22Rv1 (cell line): ENCODE measurements at regions not wholly inside any gene's neighbourhood (a gene's known extent, or its start where the extent isn't known, plus 50 kb on each side); places are given as distances from the start of the nearest gene placed in this dataset.

Source experiments
- H3K27ac ChIP-seq: fragments of 450-650 bp; 2 replicates; pipeline ENCODE4 v1.5.1; 2017
- ZFX ChIP-seq: fragments of 450-650 bp; IDR thresholded peaks from 2 replicates; pipeline ENCODE4 v1.6.1; 2017; ENCODE audit warnings: antibody characterized with exemption, borderline replicate concordance
- TF ChIP-seq, protein P1 (sequence below): fragments of 450-650 bp; IDR thresholded peaks from 2 replicates; pipeline ENCODE4 v1.5.1; 2017; ENCODE audit warnings: mild to moderate bottlenecking

DNA sequence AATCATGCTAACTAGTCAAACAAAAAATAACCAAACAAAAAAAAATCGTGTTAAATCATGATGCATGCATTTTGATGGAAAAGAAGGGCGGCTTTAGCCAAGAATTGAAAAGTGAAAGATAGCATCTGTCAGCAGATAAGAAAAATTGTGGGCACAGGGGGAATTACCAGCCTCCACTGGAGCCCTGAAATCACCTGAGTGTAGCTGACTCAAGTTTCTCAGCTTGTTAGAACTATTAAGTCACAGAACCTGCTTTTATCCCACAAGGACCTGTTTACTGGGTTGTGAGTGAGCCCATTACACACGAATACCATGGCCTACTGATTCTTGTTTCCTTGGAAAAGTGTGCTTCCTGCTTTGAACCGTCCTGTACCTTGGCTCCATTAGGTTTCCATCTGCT is 85.2 kb downstream of the COX18 start:
- TF ChIP-seq, protein P1, sequence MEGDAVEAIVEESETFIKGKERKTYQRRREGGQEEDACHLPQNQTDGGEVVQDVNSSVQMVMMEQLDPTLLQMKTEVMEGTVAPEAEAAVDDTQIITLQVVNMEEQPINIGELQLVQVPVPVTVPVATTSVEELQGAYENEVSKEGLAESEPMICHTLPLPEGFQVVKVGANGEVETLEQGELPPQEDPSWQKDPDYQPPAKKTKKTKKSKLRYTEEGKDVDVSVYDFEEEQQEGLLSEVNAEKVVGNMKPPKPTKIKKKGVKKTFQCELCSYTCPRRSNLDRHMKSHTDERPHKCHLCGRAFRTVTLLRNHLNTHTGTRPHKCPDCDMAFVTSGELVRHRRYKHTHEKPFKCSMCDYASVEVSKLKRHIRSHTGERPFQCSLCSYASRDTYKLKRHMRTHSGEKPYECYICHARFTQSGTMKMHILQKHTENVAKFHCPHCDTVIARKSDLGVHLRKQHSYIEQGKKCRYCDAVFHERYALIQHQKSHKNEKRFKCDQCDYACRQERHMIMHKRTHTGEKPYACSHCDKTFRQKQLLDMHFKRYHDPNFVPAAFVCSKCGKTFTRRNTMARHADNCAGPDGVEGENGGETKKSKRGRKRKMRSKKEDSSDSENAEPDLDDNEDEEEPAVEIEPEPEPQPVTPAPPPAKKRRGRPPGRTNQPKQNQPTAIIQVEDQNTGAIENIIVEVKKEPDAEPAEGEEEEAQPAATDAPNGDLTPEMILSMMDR, result no peak
- TF ChIP-seq ZFX, result no peak
- no peak overlapping the region for H3K27ac ChIP-seq

DNA sequence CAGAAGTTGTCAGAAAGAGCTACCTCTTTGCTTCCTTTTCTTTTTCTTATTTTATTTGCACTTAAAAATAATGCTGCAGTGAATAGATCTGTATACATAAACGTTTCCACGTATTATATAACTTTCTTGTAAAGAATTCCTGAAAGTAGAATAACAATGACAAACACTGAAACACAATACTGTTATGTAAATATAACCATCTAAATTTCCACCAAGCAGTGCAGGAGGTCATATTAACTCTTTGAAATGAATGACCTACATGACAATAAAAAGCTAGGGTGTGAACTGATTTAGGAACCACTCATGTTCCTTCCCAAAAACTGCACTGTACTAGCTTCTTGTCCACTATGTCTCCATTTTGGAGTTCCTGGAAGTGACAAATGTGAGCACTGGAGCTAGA is 85.8 kb downstream of the COX18 start:
- no peak overlapping the region for H3K27ac ChIP-seq
- TF ChIP-seq ZFX, result no peak
- TF ChIP-seq, protein P1, result no peak

DNA sequence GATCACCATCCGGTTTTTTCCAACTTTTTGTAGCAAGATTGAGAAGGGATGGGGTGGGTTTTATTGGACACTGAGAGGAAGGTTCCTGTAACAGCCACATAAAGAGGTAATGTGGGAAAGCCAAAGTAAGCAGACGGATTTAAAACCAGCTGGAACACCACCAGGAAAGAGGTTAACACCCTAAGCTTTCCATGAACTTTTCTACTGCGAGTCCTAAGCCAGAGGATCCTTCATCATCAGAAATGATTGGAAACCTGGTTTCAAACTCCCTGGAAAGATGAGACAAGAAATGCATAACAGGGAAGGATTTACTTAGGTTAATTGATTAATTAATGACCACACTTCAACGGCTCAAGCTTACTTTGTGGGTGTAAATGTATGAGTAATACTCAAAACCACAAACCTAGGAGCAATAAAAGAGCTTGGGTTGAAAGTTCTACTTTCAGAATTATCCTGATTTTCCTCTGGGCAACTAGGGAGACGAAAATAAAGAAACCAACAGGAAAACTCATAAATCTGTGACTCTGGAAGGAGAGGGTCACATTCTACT is 91.5 kb downstream of the COX18 start:
- no peak overlapping the region for H3K27ac ChIP-seq
- TF ChIP-seq ZFX, result no peak
- TF ChIP-seq, protein P1, result no peak

DNA sequence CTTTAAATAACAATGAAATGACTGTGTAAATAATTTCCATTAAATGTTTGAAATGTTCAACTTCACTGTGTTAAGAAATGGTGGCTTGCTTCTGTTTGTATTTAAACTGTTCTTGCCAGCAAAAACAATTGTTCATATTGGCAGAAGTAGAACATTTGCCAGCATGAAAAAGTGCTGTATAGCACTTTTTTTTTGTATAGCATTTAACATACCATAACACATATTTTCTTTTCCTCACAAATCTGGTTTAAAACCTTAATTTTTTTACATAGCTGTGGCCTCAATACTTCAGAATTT is 94.1 kb downstream of the COX18 start:
- H3K27ac ChIP-seq, result no peak overlapping the region
- TF ChIP-seq ZFX, result no peak
- TF ChIP-seq, protein P1, result no peak

DNA sequence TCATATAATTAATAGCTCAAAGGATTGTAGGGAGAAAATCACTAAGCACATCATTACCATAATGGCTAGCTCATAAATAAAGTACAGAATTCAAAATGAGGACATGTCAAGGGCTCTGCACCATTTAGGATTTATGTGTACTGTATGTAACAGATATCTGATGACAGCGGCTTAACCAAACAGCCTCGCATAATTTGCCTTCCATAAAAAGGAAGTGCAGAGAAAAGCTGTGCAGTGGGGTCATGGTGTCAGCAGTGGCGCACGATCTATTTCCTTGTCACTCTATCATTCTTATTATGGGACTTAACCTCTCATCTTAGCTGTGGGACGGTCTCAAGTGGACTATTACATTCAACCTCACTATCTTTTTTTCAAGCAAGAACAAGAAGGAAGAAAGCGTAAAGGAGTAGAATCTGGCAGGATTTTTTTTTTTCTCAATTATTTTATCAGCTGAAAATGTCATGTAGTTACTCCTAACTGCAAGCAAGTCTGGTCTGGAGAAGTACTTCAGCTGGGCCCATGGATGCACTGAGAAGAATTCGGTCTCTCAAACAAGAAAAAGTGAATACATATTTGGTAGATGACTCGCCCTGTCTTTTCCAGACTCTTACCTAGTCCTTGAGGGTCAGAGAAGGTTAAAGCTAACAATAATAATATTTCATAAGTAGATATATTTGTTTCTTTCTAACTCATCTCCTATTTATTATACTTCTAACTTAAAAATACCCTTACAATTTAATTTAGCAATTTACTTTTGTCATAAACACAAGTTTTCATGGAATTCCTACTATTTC is 94.6 kb downstream of the COX18 start:
- H3K27ac ChIP-seq, result no peak overlapping the region
- TF ChIP-seq, protein P1, result no peak
- no peak for TF ChIP-seq ZFX

DNA sequence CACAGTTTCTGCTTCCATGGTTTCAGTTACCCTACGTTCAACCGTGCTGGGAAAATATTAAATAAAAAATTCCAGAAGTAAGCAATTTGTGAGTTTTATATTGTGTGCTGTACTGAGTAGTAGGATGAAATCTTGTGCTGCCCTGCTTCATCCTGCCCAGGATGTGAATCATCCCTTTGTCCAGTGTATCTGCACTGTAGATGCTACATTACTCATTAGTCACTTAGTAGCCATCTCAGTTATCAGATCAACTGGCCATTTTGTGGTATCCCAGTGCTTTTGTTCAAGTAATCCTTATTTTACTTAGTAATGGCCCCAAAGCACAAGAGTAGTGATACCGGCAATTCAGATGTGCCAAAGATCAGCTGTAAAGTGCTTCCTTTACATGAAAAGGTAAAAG is 97.9 kb downstream of the COX18 start:
- TF ChIP-seq ZFX, result no peak
- TF ChIP-seq, protein P1, result no peak
- H3K27ac ChIP-seq, result no peak overlapping the region

DNA sequence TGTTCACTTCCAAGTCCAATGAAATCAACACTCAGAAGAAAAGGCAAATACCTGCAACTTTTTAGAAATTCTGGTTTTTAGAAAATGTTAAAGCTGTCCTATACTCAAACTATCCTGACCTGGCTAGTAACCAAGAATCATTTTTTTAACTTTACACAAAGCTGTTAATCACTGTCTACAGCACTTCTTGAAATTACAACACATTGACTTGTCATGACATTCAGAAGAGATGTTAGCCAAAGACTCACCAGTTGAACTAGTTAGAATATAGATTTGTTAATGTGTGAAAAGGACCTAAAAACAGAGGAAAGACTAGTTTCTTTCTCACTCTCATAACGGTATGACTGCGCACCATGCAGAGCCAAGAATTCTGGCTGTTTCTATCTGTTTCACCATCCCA is 98.8 kb downstream of the COX18 start:
- H3K27ac ChIP-seq, result no peak overlapping the region
- TF ChIP-seq, protein P1, result no peak
- TF ChIP-seq ZFX, result no peak
